GM12878 (cell line): ENCODE measurements at regions not wholly inside any gene's neighbourhood (a gene's known extent, or its start where the extent isn't known, plus 50 kb on each side); places are given as distances from the start of the nearest gene placed in this dataset.

Source experiments
- ATAC-seq: fragments of 200-7000 bp; cut with Tn5 transposase; 3 replicates; pipeline ENCODE4 v1.9.1; 2020; ENCODE audit warnings: mild to moderate bottlenecking, moderate library complexity
- BruUV-seq: library from RNA; stranded (reverse); fragments of 400-500 nt; replicated peaks from 2 replicates; lab custom pipeline; 2021; lab: Mats Ljungman, UMichigan
- CTCF ChIA-PET: fragments of 300-600 bp; sonication (Branson Sonifier 250); formaldehyde crosslinking; extraction: SDS; loops from one replicate; lab custom pipeline; 2021; ENCODE audit warnings: inconsistent platforms; lab: Yijun Ruan, JAX
- POLR2A ChIA-PET: fragments of 350-600 bp; formaldehyde crosslinking; extraction: SDS; loops from one replicate; lab custom pipeline; 2021; ENCODE audit warnings: inconsistent platforms; lab: Charles Lee
- RAD21 ChIA-PET: fragments of 300-600 bp; sonication (Branson Sonifier 250); formaldehyde crosslinking; loops from one replicate; lab custom pipeline; 2023; ENCODE audit warnings: antibody characterized with exemption; ENCODE audit not compliant: unreplicated experiment; lab: Charles Lee
- SMC1A ChIA-PET: fragments of 300-600 bp; sonication (Branson Sonifier 250); formaldehyde crosslinking; loops from one replicate; lab custom pipeline; 2023; ENCODE audit not compliant: unreplicated experiment, uncharacterized antibody; lab: Charles Lee
- DNase-seq: peaks from one replicate; pipeline ENCODE4 v3.0.0-alpha.2; 2011; ENCODE audit warnings: low read depth, low spot score
- FAIRE-seq: peaks from 3 replicates; lab custom pipeline; 2011; peaks lifted over from hg19 to GRCh38; lab: Jason Lieb, UNC
- H2AFZ ChIP-seq: 2 replicates; pipeline ENCODE4 v1.6.0; 2011; ENCODE audit warnings: low read depth, low read length, control low read depth; ENCODE audit not compliant: control insufficient read depth
- H3K27ac ChIP-seq: 2 replicates; pipeline ENCODE4 v1.5.1; 2011; ENCODE audit warnings: control low read depth; ENCODE audit not compliant: control insufficient read depth, insufficient read depth
- H3K27me3 ChIP-seq, 2 experiments: replicated peaks in 1 of 2; 2 replicates each; pipeline versions ENCODE4 v1.6.0 to v1.6.1; 2011; ENCODE audit warnings: low read length in 1 of 2; ENCODE audit not compliant: control insufficient read depth in 2 of 2, insufficient read depth in 2 of 2
- H3K36me3 ChIP-seq, 2 experiments: 2 replicates each; pipeline ENCODE4 v1.5.1; 2011; ENCODE audit warnings: low read length in 1 of 2; ENCODE audit not compliant: control insufficient read depth in 2 of 2, insufficient read depth in 2 of 2
- H3K4me1 ChIP-seq: 2 replicates; pipeline ENCODE4 v1.6.1; 2011; ENCODE audit warnings: mild to moderate bottlenecking, low read length, moderate library complexity, mixed read lengths; ENCODE audit not compliant: control insufficient read depth, insufficient read depth
- H3K4me2 ChIP-seq: 2 replicates; pipeline ENCODE4 v1.6.0; 2011; ENCODE audit warnings: control low read depth; ENCODE audit not compliant: control insufficient read depth, insufficient read depth
- H3K4me3 ChIP-seq: fragments of 200-600 bp; sonication (generic); 2 replicates; pipeline ENCODE4 v1.5.1; 2016
- H3K79me2 ChIP-seq: 2 replicates; pipeline ENCODE4 v1.6.0; 2011; ENCODE audit warnings: low read length; ENCODE audit not compliant: control insufficient read depth, insufficient read depth
- H3K9ac ChIP-seq: 2 replicates; pipeline ENCODE4 v1.8.0; 2011; ENCODE audit warnings: low read length, control low read depth, mixed read lengths; ENCODE audit not compliant: control insufficient read depth, insufficient read depth
- H3K9me3 ChIP-seq: replicated peaks from 3 replicates; pipeline ENCODE4 v1.5.1; 2011; ENCODE audit warnings: mild to moderate bottlenecking, low read length; ENCODE audit not compliant: control insufficient read depth, insufficient read depth
- H4K20me1 ChIP-seq: 2 replicates; pipeline ENCODE4 v1.6.0; 2011; ENCODE audit not compliant: control insufficient read depth, insufficient read depth
- BMI1 ChIP-seq: fragments of 450-650 bp; IDR thresholded peaks from 2 replicates; pipeline ENCODE4 v1.6.1; 2016; ENCODE audit warnings: mild to moderate bottlenecking, moderate library complexity, borderline replicate concordance
- CUX1 ChIP-seq: IDR thresholded peaks from 2 replicates; pipeline ENCODE4 v1.6.1; 2012; ENCODE audit warnings: improper control_type of control experiment, low read depth, low read length; ENCODE audit not compliant: insufficient replicate concordance
- E2F8 ChIP-seq: fragments of 450-650 bp; IDR thresholded peaks from 2 replicates; pipeline ENCODE4 v1.6.1; 2018; ENCODE audit warnings: mild to moderate bottlenecking, low read depth, moderate library complexity; ENCODE audit not compliant: partially characterized antibody
- E4F1 ChIP-seq: fragments of 450-650 bp; IDR thresholded peaks from 2 replicates; pipeline ENCODE4 v1.6.1; 2018; ENCODE audit warnings: borderline replicate concordance, mild to moderate bottlenecking; ENCODE audit not compliant: partially characterized antibody
- MEF2B ChIP-seq: fragments of 450-650 bp; IDR thresholded peaks from 2 replicates; pipeline ENCODE4 v1.6.1; 2018; ENCODE audit warnings: mild to moderate bottlenecking, moderate library complexity; ENCODE audit not compliant: partially characterized antibody, poor library complexity, severe bottlenecking
- PML ChIP-seq: IDR thresholded peaks from 2 replicates; pipeline ENCODE4 v1.6.1; 2012; ENCODE audit warnings: low read length, inconsistent platforms
- SMC3 ChIP-seq: IDR thresholded peaks from 2 replicates; pipeline ENCODE4 v1.6.1; 2011; ENCODE audit warnings: low read length, improper control_type of control experiment, borderline replicate concordance
- SRF ChIP-seq, 2 experiments: IDR thresholded peaks; 2 replicates each; pipeline ENCODE4 v1.6.1; 2011; ENCODE audit warnings: low read depth in 2 of 2, low read length in 2 of 2, mild to moderate bottlenecking in 1 of 2, moderate library complexity in 1 of 2
- ZNF274 ChIP-seq: IDR thresholded peaks from one replicate; pipeline ENCODE4 v1.8.0; 2011; ENCODE audit not compliant: insufficient read length, insufficient read depth
- WGBS: methylation state at CpG from one replicate; pipeline ENCODE4 v1.1.6; 2016; ENCODE audit warnings: low lambda C conversion rate; ENCODE audit not compliant: insufficient replicate concordance, insufficient coverage; ENCODE audit errors: missing lambda C conversion rate; 5-methylcytosine and 5-hydroxymethylcytosine counted together
- in situ Hi-C: fragments of 300-500 bp; cut with MboI; formaldehyde crosslinking; loops from 9 replicates; pipeline ENCODE4 v1.14.3; 2018; ENCODE audit warnings: mixed read lengths
- intact Hi-C: fragments of 100-400 bp; cut with micrococcal nuclease; formaldehyde crosslinking; loops from one replicate; pipeline ENCODE4 v1.14.2; 2022; ENCODE audit not compliant: unreplicated experiment

- in situ Hi-C loops (no loop called here), intact Hi-C loops (no loop called here)
- WGBS = 85% methylated on average over 1 of the region's 1 CpG
- ChIA-PET POLR2A (no interaction called here), CTCF (no interaction called here), SMC1A (no interaction called here), RAD21 (no interaction called here)
- H3K4me3 ChIP-seq = no peak overlapping the region
- no peak overlapping the region for H3K9ac ChIP-seq
- no peaks in the 10 kb centered on the region for H3K27me3 ChIP-seq
- no peaks in the 10 kb centered on the region for H4K20me1 ChIP-seq
- H3K36me3 ChIP-seq = no peaks in the 10 kb centered on the region
- ATAC-seq = no peak
- H3K4me2 ChIP-seq = no peak overlapping the region
- H3K4me1 ChIP-seq = no peaks in the 10 kb centered on the region
- no peaks in the 10 kb centered on the region for H3K9me3 ChIP-seq
- H2AFZ ChIP-seq = no peak overlapping the region
- no TSS peak for BruUV-seq
- no peak overlapping the region for H3K27ac ChIP-seq
- no peak for DNase-seq
- no peaks in the 10 kb centered on the region for H3K79me2 ChIP-seq
- no peak for FAIRE-seq
- no peak for TF ChIP-seq E4F1
- TF ChIP-seq PML = no peak
- TF ChIP-seq CUX1 = no peak
- no peak for TF ChIP-seq BMI1
- TF ChIP-seq MEF2B = no peak
- no peak for TF ChIP-seq E2F8
- TF ChIP-seq SMC3 = no peak
- no peak for TF ChIP-seq ZNF274
- no peak for TF ChIP-seq SRF (IDR thresholded peaks at IDR 0.05; ENCODE audit: low read depth in 2 of 2, low read length in 2 of 2)
Observed at GRCh38 chr4:166458756-166459155, 585.7 kb downstream of the TLL1 start.
